Activated CD4-positive, alpha-beta T cell treated with anti-CD3 and anti-CD28 coated beads, Interleukin-2, amount 10 ng/mL, durations not matched to agents 24 days and 14 days (primary cell): ENCODE measurements at regions not wholly inside any gene's neighbourhood (a gene's known extent, or its start where the extent isn't known, plus 50 kb on each side); places are given as distances from the start of the nearest gene placed in this dataset.

ENCODE experiments used
- DNase-seq: peaks from one replicate; pipeline ENCODE4 v3.0.0; 2022
- H3K27ac Mint-ChIP-seq: one replicate; pipeline ENCODE4 v1.8.0; 2022; ENCODE audit warnings: mild to moderate bottlenecking, mixed read lengths
- H3K27me3 Mint-ChIP-seq: one replicate; pipeline ENCODE4 v1.8.0; 2022; ENCODE audit warnings: mixed read lengths
- H3K36me3 Mint-ChIP-seq: one replicate; pipeline ENCODE4 v1.8.0; 2022; ENCODE audit warnings: low read depth, mild to moderate bottlenecking, mixed read lengths
- H3K4me1 Mint-ChIP-seq: one replicate; pipeline ENCODE4 v1.8.0; 2021; ENCODE audit warnings: mixed read lengths
- H3K4me3 Mint-ChIP-seq: one replicate; pipeline ENCODE4 v1.8.0; 2022; ENCODE audit warnings: mild to moderate bottlenecking, moderate library complexity, mixed read lengths
- H3K9me3 Mint-ChIP-seq: one replicate; pipeline ENCODE4 v1.8.0; 2021; ENCODE audit warnings: mixed read lengths
- intact Hi-C: fragments of 100-400 bp; cut with micrococcal nuclease; formaldehyde crosslinking; loops from one replicate; pipeline ENCODE4 v1.15.1; 2023

GRCh38 chr4:181438641-181439040 lies 804.6 kb upstream of the TENM3 start:
- Mint-ChIP-seq H3K36me3 (no peaks in the 10 kb centered on the region), H3K4me3 (no peak overlapping the region), H3K4me1 (no peaks in the 10 kb centered on the region), H3K9me3 (no peaks in the 10 kb centered on the region), H3K27ac (no peak overlapping the region), H3K27me3 (no peaks in the 10 kb centered on the region)
- intact Hi-C loops: no loop called here
- DNase-seq: no peak

GRCh38 chr4:181443021-181443420 lies 800.2 kb upstream of the TENM3 start:
- Mint-ChIP-seq H3K27me3 (no peaks in the 10 kb centered on the region), H3K36me3 (no peaks in the 10 kb centered on the region), H3K27ac (no peak overlapping the region), H3K4me1 (no peaks in the 10 kb centered on the region), H3K9me3 (no peaks in the 10 kb centered on the region), H3K4me3 (no peak overlapping the region)
- intact Hi-C loops: no loop called here
- no peak for DNase-seq

- no peak for DNase-seq
- no peaks in the 10 kb centered on the region for H3K9me3 Mint-ChIP-seq
- no peaks in the 10 kb centered on the region for H3K4me1 Mint-ChIP-seq
- no peak overlapping the region for H3K27ac Mint-ChIP-seq
- no peaks in the 10 kb centered on the region for H3K36me3 Mint-ChIP-seq
- H3K27me3 Mint-ChIP-seq: no peaks in the 10 kb centered on the region
- H3K4me3 Mint-ChIP-seq: no peak overlapping the region
- intact Hi-C loops: no loop called here
These were observed 777.4 kb upstream of the TENM3 start for GRCh38 chr4:181465826-181466225.

- Mint-ChIP-seq H3K4me1 (no peaks in the 10 kb centered on the region), H3K36me3 (no peaks in the 10 kb centered on the region), H3K4me3 (no peak overlapping the region), H3K27ac (no peak overlapping the region), H3K9me3 (no peaks in the 10 kb centered on the region), H3K27me3 (no peaks in the 10 kb centered on the region)
- intact Hi-C loops: no loop called here
- DNase-seq: no peak
These were observed 774.8 kb upstream of the TENM3 start for GRCh38 chr4:181468451-181468850.

GRCh38 chr4:181470306-181470705 lies 772.9 kb upstream of the TENM3 start:
- intact Hi-C loops: no loop called here
- DNase-seq: no peak
- no peaks in the 10 kb centered on the region for H3K9me3 Mint-ChIP-seq

DNA sequence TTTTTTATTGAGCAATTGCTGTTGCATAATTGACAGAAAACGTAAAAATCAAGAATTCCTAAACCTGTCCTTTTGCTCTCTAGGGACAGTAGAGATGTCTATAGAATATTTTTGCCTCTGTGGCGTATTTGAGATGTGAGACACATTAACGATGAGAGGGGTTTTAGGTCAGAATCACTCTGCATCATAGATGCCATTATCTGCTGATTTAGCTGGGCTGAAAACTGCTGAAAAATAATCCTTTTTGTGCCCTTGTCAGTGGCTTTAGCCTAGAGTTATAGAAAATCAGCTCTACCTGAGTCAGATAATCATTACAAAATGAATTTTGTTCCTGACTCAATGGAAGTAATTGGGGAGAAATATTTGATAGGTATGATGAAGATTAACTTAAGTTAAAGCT lies 767.8 kb upstream of the TENM3 start:
- intact Hi-C loops: no loop called here
- H3K27ac Mint-ChIP-seq: no peak overlapping the region
- no peaks in the 10 kb centered on the region for H3K9me3 Mint-ChIP-seq
- H3K36me3 Mint-ChIP-seq: no peaks in the 10 kb centered on the region
- no peaks in the 10 kb centered on the region for H3K27me3 Mint-ChIP-seq
- no peaks in the 10 kb centered on the region for H3K4me1 Mint-ChIP-seq
- DNase-seq: no peak
- H3K4me3 Mint-ChIP-seq: no peak overlapping the region

More at GRCh38 chr4:181470306-181470705, 772.9 kb upstream of the TENM3 start:
- Mint-ChIP-seq H3K27ac (no peak overlapping the region), H3K36me3 (no peaks in the 10 kb centered on the region), H3K4me3 (no peak overlapping the region), H3K27me3 (no peaks in the 10 kb centered on the region), H3K4me1 (no peaks in the 10 kb centered on the region)

GRCh38 chr4:181475781-181476507 lies 767.3 kb upstream of the TENM3 start:
- Mint-ChIP-seq H3K4me3 (no peak overlapping the region), H3K36me3 (no peaks in the 10 kb centered on the region), H3K9me3 (no peaks in the 10 kb centered on the region), H3K27ac (no peak overlapping the region), H3K27me3 (no peaks in the 10 kb centered on the region), H3K4me1 (no peaks in the 10 kb centered on the region)
- DNase-seq: peak; percentile 34
- intact Hi-C loops: no loop called here

DNA sequence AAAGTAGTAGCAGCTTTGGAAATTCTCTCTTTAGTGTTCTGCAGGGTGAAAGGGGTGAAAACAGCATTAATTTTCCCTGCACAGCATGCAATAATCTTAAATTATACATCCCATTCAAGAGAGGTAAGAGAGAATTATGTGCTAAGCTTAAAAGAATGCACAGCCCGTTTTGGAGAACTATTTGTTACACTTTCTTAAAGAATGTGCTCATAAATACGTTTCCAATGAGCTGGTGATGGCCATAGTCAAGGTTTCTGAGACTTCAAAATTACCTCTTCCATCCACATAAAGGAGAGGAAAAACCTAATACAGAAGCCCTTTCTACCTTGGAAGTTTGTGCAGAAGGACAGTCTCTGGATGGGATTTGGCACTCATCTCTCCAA lies 766.7 kb upstream of the TENM3 start:
- Mint-ChIP-seq H3K9me3 (no peaks in the 10 kb centered on the region), H3K36me3 (no peaks in the 10 kb centered on the region), H3K27ac (no peak overlapping the region), H3K27me3 (no peaks in the 10 kb centered on the region), H3K4me1 (no peaks in the 10 kb centered on the region), H3K4me3 (no peak overlapping the region)
- no peak for DNase-seq
- intact Hi-C loops: no loop called here

GRCh38 chr4:181477591-181477990 lies 765.6 kb upstream of the TENM3 start:
- Mint-ChIP-seq H3K4me3 (no peak overlapping the region), H3K27me3 (no peaks in the 10 kb centered on the region), H3K4me1 (no peaks in the 10 kb centered on the region), H3K36me3 (no peaks in the 10 kb centered on the region), H3K27ac (no peak overlapping the region), H3K9me3 (no peaks in the 10 kb centered on the region)
- intact Hi-C loops: no loop called here
- no peak for DNase-seq

- DNase-seq: no peak
- H3K4me1 Mint-ChIP-seq: no peaks in the 10 kb centered on the region
- H3K27ac Mint-ChIP-seq: no peak overlapping the region
- H3K9me3 Mint-ChIP-seq: no peaks in the 10 kb centered on the region
- H3K36me3 Mint-ChIP-seq: no peaks in the 10 kb centered on the region
- no peaks in the 10 kb centered on the region for H3K27me3 Mint-ChIP-seq
- H3K4me3 Mint-ChIP-seq: no peak overlapping the region
- intact Hi-C loops: no loop called here
These were observed 764.5 kb upstream of the TENM3 start for GRCh38 chr4:181478656-181479055.

DNA sequence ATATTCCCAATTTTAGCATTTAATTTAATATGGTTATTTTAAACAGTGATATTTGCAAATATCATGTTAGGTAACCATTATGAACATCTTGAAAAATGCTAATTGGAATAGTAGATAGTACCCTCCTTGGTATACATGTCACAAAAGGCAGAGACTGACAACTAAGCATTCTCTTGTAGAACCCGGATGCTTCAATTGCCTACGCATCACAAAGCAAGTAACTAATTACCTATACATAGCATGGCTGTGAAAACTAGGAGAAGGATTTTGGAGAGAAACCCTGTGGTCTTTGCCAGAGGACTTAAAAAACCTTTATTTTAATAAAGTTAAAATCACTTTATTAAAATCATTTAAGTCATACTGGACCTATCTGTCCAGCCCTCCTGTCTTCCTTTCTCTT lies 764.1 kb upstream of the TENM3 start:
- no peaks in the 10 kb centered on the region for H3K36me3 Mint-ChIP-seq
- no peaks in the 10 kb centered on the region for H3K4me1 Mint-ChIP-seq
- H3K27me3 Mint-ChIP-seq: no peaks in the 10 kb centered on the region
- H3K9me3 Mint-ChIP-seq: no peaks in the 10 kb centered on the region
- intact Hi-C loops: no loop called here
- no peak overlapping the region for H3K4me3 Mint-ChIP-seq
- no peak for DNase-seq
- no peak overlapping the region for H3K27ac Mint-ChIP-seq

- H3K27ac Mint-ChIP-seq: no peak overlapping the region
- H3K27me3 Mint-ChIP-seq: no peaks in the 10 kb centered on the region
- no peaks in the 10 kb centered on the region for H3K36me3 Mint-ChIP-seq
- no peak overlapping the region for H3K4me3 Mint-ChIP-seq
- H3K9me3 Mint-ChIP-seq: no peaks in the 10 kb centered on the region
- intact Hi-C loops: no loop called here
- DNase-seq: no peak
- no peaks in the 10 kb centered on the region for H3K4me1 Mint-ChIP-seq
These were observed 758.8 kb upstream of the TENM3 start for GRCh38 chr4:181484396-181484795.

DNA sequence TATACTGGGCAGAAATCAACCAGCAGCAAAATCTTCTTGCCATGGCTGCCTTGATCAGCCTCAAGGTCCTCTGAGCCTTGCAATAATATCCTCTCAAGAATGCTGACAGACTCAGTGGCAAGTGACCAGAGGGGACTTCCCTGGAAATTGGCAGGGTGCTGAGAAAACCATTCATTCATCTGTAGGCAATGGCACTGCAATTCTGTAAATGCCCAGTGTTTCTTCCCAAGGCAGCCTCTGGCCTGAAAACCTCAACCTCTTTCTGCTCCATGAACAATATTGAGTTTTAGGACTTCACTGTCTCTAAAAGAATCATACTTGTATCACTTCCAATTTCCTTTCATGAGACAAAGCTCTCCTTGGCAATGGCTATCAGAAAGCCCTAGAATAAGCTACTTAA lies 754.3 kb upstream of the TENM3 start:
- intact Hi-C loops: no loop called here
- no peaks in the 10 kb centered on the region for H3K27me3 Mint-ChIP-seq
- H3K4me1 Mint-ChIP-seq: no peaks in the 10 kb centered on the region
- no peaks in the 10 kb centered on the region for H3K9me3 Mint-ChIP-seq
- no peak overlapping the region for H3K27ac Mint-ChIP-seq
- no peaks in the 10 kb centered on the region for H3K36me3 Mint-ChIP-seq
- DNase-seq: peak; percentile 14
- H3K4me3 Mint-ChIP-seq: no peak overlapping the region

- no peaks in the 10 kb centered on the region for H3K9me3 Mint-ChIP-seq
- no peaks in the 10 kb centered on the region for H3K36me3 Mint-ChIP-seq
- intact Hi-C loops: no loop called here
- H3K27me3 Mint-ChIP-seq: no peaks in the 10 kb centered on the region
- no peak overlapping the region for H3K27ac Mint-ChIP-seq
- DNase-seq: no peak
- no peaks in the 10 kb centered on the region for H3K4me1 Mint-ChIP-seq
- H3K4me3 Mint-ChIP-seq: no peak overlapping the region
These were observed 745.1 kb upstream of the TENM3 start for GRCh38 chr4:181498148-181498547.

GRCh38 chr4:181502611-181503010 lies 740.6 kb upstream of the TENM3 start:
- no peak overlapping the region for H3K27ac Mint-ChIP-seq
- H3K4me1 Mint-ChIP-seq: no peaks in the 10 kb centered on the region
- intact Hi-C loops: no loop called here
- no peaks in the 10 kb centered on the region for H3K9me3 Mint-ChIP-seq
- no peaks in the 10 kb centered on the region for H3K36me3 Mint-ChIP-seq
- DNase-seq: no peak
- H3K27me3 Mint-ChIP-seq: no peaks in the 10 kb centered on the region
- H3K4me3 Mint-ChIP-seq: no peak overlapping the region
